MM.1S (cell line): ENCODE measurements at regions not wholly inside any gene's neighbourhood (a gene's known extent, or its start where the extent isn't known, plus 50 kb on each side); places are given as distances from the start of the nearest gene placed in this dataset.
A peak's percentile ranks its signal among the peaks of the same experiment; 100 is the strongest.
"Not testable (repeated sequence)": the region's sequence is repeated elsewhere in the genome, so short reads cannot be mapped to it uniquely, and the experiment has no call there.

ENCODE experiments used
- DNase-seq: peaks from one replicate; pipeline ENCODE4 v3.0.0-alpha.2; 2015
- H2AFZ ChIP-seq: fragments of 300-600 bp; sonication (generic); 2 replicates; pipeline ENCODE4 v1.6.0; 2016; ENCODE audit warnings: antibody characterized with exemption, low read length
- H3F3A ChIP-seq: fragments of 300-600 bp; sonication (generic); 2 replicates; pipeline ENCODE4 v1.6.1; 2016; ENCODE audit warnings: mild to moderate bottlenecking, antibody characterized with exemption, low read length, moderate library complexity, mixed read lengths; ENCODE audit not compliant: insufficient read depth
- H3K27ac ChIP-seq: fragments of 300-600 bp; sonication (generic); 2 replicates; pipeline ENCODE4 v1.5.1; 2016; ENCODE audit warnings: mild to moderate bottlenecking, low read length
- H3K27me3 ChIP-seq: fragments of 300-600 bp; sonication (generic); replicated peaks from 2 replicates; pipeline ENCODE4 v1.6.0; 2016; ENCODE audit warnings: low read length; ENCODE audit not compliant: insufficient read depth
- H3K36me3 ChIP-seq: fragments of 300-600 bp; sonication (generic); replicated peaks from 2 replicates; pipeline ENCODE4 v1.6.1; 2016; ENCODE audit warnings: mild to moderate bottlenecking, low read length, mixed read lengths; ENCODE audit not compliant: insufficient read depth
- H3K4me1 ChIP-seq: fragments of 300-600 bp; sonication (generic); 2 replicates; pipeline ENCODE4 v1.6.1; 2016; ENCODE audit warnings: low read length, mixed read lengths
- H3K4me2 ChIP-seq: fragments of 300-600 bp; sonication (generic); 2 replicates; pipeline ENCODE4 v1.6.0; 2016; ENCODE audit warnings: low read depth, low read length
- H3K4me3 ChIP-seq: fragments of 300-600 bp; sonication (generic); 2 replicates; pipeline ENCODE4 v1.5.1; 2016; ENCODE audit warnings: low read length, mixed read lengths
- H3K79me2 ChIP-seq: fragments of 300-600 bp; sonication (generic); 2 replicates; pipeline ENCODE4 v1.6.1; 2016; ENCODE audit warnings: mixed run types, low read length, mixed read lengths
- H3K9ac ChIP-seq: fragments of 300-600 bp; sonication (generic); 2 replicates; pipeline ENCODE4 v1.6.1; 2016; ENCODE audit warnings: low read length, mixed read lengths
- H3K9me2 ChIP-seq: fragments of 300-600 bp; sonication (generic); replicated peaks from 2 replicates; pipeline ENCODE4 v1.6.1; 2016; ENCODE audit warnings: mild to moderate bottlenecking, low read length, mixed read lengths; ENCODE audit not compliant: insufficient read depth
- H3K9me3 ChIP-seq: fragments of 300-600 bp; sonication (generic); replicated peaks from 2 replicates; pipeline ENCODE4 v1.6.1; 2016; ENCODE audit warnings: mild to moderate bottlenecking, low read length, mixed read lengths; ENCODE audit not compliant: insufficient read depth
- H4K20me1 ChIP-seq: fragments of 300-600 bp; sonication (generic); 2 replicates; pipeline ENCODE4 v1.6.1; 2016; ENCODE audit warnings: mild to moderate bottlenecking, low read length, moderate library complexity, mixed read lengths; ENCODE audit not compliant: insufficient read depth
- CTCF ChIP-seq: fragments of 300-600 bp; sonication (generic); IDR thresholded peaks from 2 replicates; pipeline ENCODE4 v1.5.1; 2016; ENCODE audit warnings: antibody characterized with exemption, low read length, mixed read lengths
- EZH2 ChIP-seq: fragments of 300-600 bp; sonication (generic); optimal IDR thresholded peaks from 2 replicates; pipeline ENCODE3; 2017; ENCODE audit warnings: low read depth, mild to moderate bottlenecking, antibody characterized with exemption, low read length, mixed read lengths
- EZH2phosphoT487 ChIP-seq: fragments of 300-600 bp; sonication (generic); IDR thresholded peaks from 2 replicates; pipeline ENCODE4 v1.6.1; 2018; ENCODE audit warnings: antibody characterized with exemption, low read length

- no peak overlapping the region for H3K4me3 ChIP-seq
- H3F3A ChIP-seq, result no peaks in the 10 kb centered on the region
- H2AFZ ChIP-seq, result no peak overlapping the region
- no peaks in the 10 kb centered on the region for H3K79me2 ChIP-seq
- no peaks in the 10 kb centered on the region for H3K36me3 ChIP-seq
- no peak for DNase-seq
- no peak for TF ChIP-seq EZH2
- no peak for TF ChIP-seq EZH2phosphoT487
- no peak for TF ChIP-seq CTCF
- no peaks in the 10 kb centered on the region for H3K27me3 ChIP-seq
- H3K9ac ChIP-seq, result no peak overlapping the region
- H4K20me1 ChIP-seq, result no peaks in the 10 kb centered on the region
- H3K9me3 ChIP-seq, result no peaks in the 10 kb centered on the region
- no peak overlapping the region for H3K4me2 ChIP-seq
- no peak overlapping the region for H3K27ac ChIP-seq
- H3K9me2 ChIP-seq, result no peaks in the 10 kb centered on the region
- no peaks in the 10 kb centered on the region for H3K4me1 ChIP-seq
Measured at GRCh38 chr12:34606749-34607519, 584.6 kb downstream of the ALG10 start.

DNA sequence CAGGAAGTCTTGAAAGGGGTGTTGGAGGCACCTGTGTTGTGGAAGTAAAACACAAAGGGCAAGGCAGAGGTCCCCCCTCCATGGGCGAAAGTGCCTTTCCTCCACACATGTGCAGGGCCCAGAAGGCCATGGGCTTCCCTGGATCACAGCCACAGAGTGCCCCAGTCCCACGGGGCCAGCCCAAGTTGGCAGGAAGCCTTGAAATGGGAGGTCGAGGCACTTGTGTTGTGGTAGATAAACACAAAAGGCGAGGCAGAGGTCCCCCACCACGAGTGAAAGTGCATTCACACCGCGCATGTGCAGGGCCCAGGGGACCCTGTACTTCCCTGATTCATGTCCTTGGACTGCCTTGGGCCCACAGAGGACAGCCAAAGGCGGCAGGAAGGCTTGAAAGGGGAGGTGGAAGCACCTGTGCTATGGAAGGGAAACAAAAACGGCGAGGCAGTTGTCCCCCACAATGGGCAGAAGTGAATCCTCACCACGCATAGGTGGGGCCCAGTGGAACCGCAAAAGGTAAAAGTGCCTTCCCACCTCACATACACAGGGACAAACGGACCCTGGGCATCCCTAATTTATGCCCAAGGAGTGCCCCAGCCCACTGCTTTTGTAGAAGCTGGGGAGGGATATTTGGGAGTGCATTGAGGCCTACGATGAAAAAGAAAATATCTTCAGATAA lies 585.4 kb downstream of the ALG10 start:
- no peak overlapping the region for H3K27ac ChIP-seq
- H3K36me3 ChIP-seq, result no peaks in the 10 kb centered on the region
- no peaks in the 10 kb centered on the region for H3K27me3 ChIP-seq
- no peak for DNase-seq
- H3F3A ChIP-seq, result no peaks in the 10 kb centered on the region
- no peaks in the 10 kb centered on the region for H3K79me2 ChIP-seq
- no peaks in the 10 kb centered on the region for H4K20me1 ChIP-seq
- no peaks in the 10 kb centered on the region for H3K9me3 ChIP-seq
- no peak overlapping the region for H2AFZ ChIP-seq
- no peaks in the 10 kb centered on the region for H3K9me2 ChIP-seq
- no peaks in the 10 kb centered on the region for H3K4me1 ChIP-seq
- no peak overlapping the region for H3K4me2 ChIP-seq
- no peak for TF ChIP-seq CTCF
- no peak for TF ChIP-seq EZH2phosphoT487
- no peak for TF ChIP-seq EZH2
- H3K9ac ChIP-seq, result no peak overlapping the region
- H3K4me3 ChIP-seq, result no peak overlapping the region

DNA sequence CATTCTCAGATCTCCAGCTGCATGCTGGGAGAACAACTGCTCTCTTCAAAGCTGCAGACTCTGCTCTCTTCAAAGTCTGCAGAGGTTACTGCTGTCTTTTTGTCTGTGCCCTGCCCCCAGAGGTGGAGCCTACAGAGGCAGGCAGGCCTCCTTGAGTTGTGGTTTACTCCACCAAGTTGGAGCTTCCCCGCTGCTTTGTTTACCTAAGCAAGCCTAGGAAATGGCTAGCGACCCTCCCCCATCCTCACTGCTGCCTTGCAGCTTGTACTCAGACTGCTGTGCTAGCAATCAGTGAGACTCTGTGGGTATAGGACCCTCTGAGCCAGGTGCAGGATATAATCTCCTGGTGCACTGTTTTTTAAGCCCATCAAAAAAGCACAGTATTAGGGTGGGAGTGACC lies 591.7 kb downstream of the ALG10 start:
- H3F3A ChIP-seq, H3K36me3 ChIP-seq, H3K9me2 ChIP-seq, H2AFZ ChIP-seq, H3K4me2 ChIP-seq, H3K79me2 ChIP-seq, H3K4me3 ChIP-seq, H3K27me3 ChIP-seq, H3K27ac ChIP-seq, H3K9ac ChIP-seq, H3K4me1 ChIP-seq, H4K20me1 ChIP-seq, DNase-seq, H3K9me3 ChIP-seq: not testable (repeated sequence)

GRCh38 chr12:34625116-34625515 lies 602.8 kb downstream of the ALG10 start:
- Histone ChIP-seq H3K9me2 (no peaks in the 10 kb centered on the region), H3K36me3 (no peaks in the 10 kb centered on the region), H3K79me2 (no peaks in the 10 kb centered on the region), H3K4me2 (no peak overlapping the region), H2AFZ (no peak overlapping the region), H3F3A (no peaks in the 10 kb centered on the region), H3K4me1 (no peaks in the 10 kb centered on the region), H3K9me3 (no peaks in the 10 kb centered on the region), H4K20me1 (no peaks in the 10 kb centered on the region), H3K4me3 (no peak overlapping the region), H3K27ac (no peak overlapping the region), H3K27me3 (no peaks in the 10 kb centered on the region), H3K9ac (no peak overlapping the region)
- peak; percentile 38 for TF ChIP-seq CTCF
- no peak for TF ChIP-seq EZH2phosphoT487
- peak; percentile 22 for DNase-seq
